Activated T-helper 1 cell treated with anti-CD3 and anti-CD28 coated beads, Interleukin-2, amount 50 U/mL, for 16 hours (primary cell): ENCODE measurements at regions not wholly inside any gene's neighbourhood (a gene's known extent, or its start where the extent isn't known, plus 50 kb on each side); places are given as distances from the start of the nearest gene placed in this dataset.

Experiments used
- DNase-seq, 2 donors: peaks; one replicate each; pipeline ENCODE4 v3.0.0-alpha.2; 2020; ENCODE audit warnings: low read depth in 1 of 2, low spot score in 1 of 2

DNA sequence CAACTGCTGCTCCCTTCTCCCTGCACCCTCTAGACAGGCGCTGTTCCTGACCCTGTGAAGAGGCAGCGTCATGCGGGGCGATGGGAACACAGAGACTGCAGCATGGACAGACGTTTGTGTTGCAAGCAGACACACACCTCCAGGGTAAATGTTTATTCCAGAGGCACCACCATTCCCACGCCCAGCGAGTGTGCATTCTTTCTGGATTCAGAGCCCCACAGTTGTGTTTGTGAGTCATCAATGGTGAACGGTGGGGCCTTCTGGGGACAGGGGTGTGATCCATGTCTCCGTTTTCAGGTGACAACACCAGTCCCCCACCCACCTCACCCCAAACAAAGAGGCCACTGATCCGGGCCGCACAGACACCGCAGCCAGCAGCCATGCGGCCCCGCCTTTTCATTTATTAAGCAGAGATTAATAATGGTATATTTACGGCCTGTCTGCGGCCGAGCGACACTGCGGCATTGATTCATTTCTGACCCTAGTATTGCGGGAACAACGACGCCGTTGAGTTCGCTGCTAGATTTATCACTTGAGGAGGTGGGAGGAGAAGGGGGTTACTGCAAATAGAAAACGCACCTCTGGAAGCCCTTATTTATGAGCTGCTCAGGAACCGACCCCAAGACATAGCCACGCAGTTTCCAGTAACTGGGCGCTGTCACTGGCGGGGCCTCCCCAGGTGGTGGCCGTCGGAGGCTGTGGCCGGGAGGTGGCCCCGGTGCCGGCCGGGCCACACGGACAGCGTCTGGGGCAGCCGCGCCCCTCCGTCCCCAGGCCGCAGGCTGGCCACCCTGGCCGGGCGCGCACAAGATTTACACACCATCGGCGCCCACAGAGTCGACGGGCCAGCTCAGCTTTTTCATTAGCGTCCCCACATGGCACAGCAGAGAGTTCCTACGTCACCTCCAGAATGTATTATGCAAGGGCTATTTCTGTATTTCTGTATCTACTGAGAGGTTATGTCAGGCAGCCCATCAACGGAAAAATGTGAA, 367.6 kb downstream of the THBS2 start:
- DNase-seq, result no peak

DNA sequence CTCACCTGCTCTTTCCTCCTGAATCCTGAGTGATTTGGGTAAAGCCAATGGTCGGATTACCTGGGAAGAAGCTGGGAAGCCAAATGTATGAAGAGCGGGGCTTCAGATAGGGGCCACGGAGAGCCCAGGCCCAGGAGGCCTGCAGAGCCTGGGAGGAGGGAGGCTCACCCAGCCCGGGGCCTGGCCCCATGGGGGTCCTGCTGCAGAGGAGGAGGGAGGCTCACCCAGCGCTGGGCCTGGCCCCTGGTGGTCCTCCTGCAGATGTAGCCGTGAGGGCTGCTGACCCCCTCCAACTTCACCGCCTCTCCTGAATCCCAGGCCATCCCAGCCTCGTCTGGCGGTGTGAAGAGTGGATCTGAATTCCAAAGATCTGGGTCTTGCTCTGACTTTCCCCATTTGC, 368.4 kb downstream of the THBS2 start:
- no peak for DNase-seq

DNA sequence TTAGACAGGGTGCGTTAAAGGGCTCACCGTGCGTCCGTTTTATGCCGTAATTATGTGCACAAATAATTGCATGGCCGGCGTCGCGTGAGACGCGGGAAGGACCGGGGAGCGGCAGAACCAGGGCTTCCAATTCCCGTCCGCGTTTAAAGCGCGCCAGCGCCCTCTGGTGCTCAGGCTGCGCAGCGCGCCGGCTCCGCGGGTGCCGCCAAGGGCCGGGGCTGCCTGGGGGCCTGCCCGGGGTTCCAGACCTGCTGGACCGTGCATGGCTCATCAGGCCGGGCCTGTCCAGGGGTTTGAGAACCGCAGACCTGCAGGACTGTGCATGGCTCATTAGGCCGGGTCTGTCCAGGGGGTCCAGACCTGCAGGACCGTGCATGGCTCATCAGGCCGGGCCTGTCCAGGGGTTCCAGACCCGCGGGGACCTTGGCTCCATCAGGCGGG, 369.0 kb downstream of the THBS2 start:
- peak; percentile 66 to 68 for DNase-seq

DNA sequence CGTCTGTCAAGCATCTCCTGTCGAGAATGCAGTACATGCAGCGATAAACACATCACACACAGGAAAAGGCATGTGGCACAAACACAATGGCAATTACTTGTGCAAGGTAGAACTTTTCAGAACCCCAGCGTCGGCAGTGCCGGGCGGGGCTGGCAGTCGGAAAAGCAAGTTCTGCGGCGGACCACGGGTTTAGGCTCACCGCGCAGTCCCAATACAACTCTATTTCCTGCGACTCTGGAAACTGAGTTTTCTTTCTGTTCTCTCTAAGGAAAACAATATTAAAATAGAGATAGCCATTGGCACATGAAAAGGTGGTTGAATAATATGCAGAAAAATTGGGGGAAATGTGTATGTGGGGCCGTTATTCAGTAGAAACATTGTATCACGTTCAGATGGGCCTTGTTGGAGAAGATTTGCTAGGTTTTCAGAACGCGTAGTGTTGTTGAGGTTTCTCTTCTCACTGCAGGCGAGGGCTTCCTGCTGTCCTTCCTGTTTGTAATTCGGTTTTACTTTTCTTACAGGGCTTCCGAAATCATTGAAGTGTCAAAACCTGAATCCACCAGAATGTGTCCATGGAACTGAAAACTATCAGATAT, 369.5 kb downstream of the THBS2 start:
- no peak for DNase-seq

DNA sequence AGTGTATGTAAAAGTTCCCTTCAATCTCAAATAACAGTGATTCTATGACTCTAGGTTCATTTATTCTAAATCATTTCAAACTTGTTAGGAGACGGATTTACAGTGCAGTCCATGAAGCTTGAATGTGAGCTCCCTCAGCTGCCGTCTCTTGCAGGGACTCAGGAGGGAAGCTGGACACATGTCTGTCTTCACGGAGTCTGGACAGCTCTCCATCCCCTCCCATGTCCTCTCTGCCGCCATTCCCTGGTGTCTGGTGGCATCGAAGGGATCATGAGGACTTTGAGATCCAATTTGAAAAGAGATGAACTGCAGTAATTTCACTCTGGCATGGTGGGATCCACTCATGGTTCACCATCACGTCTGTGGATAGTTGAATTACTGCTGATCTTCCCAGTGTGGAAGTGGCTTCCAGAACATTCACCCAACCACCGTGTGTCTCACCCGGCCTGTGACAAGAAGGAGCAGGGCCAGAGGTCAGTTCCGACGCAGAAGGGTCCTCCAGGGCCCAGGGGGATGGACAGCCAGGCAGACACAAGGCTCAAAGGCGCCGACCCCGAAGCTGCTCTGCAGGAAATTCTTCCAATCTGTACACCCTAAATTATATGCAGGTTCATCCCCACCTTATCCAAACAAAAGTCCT, 370.1 kb downstream of the THBS2 start:
- DNase-seq, result no peak

DNA sequence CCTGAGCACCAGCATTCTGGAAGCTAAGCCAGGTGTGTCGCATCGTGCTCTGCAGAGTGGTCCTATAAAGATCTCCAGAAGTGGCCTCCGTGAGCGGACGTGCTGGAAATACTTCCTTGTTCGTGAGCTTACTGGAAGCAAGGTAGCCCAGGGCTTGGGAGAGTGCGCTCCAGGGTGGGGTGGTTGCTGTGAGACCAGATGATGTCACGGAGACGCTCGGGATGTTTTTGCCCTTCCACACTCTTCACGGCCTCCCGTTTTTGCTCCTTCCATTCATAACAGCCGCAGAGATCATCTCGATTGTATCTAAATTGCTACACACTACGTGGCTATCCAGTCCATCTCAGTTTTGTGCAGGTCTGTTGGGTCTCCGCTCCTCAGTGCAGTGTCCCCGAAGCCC, 373.4 kb downstream of the THBS2 start:
- DNase-seq, result no peak

DNA sequence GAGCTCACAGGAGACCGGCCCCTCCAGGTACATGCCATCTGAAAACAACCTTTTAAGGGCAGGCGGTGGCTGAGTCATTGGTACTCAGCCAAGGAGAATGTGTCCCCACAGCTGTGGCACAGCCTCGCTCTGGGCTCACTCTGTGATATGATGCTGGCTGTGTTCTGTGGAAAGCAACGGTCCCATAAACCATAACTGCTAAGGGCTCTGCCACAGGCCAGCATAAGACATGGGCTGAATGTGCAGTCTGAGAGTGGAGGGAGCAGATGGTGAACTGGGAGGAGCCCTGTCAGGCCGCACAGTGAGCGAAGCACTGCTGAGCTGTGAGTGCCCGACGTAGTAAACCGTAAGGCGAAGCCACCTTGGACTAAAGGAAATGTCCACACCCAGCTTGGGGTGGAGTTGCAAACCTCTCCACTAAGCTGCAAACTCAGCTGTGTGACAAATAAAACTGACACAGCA, 375.8 kb downstream of the THBS2 start:
- no peak for DNase-seq

DNA sequence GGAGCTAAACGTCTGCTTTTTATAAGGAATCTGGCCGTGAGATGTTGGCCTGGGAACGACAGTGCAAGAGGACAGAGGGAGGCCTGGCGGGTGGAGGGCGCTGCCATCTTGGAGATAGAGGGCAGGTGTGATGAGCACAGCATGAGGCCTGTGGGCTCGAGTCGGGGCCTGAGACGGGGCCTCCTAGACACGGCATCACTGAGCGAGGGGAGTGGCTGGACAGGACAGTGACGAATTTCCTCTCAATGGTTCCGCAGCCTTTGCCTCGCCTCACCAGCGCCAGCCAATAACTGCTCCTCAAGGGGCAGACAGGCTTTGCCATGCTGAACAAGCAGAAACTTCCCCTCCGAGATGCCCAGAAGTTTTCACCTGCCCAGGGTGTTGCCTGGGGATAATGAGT, 376.7 kb downstream of the THBS2 start:
- no peak for DNase-seq

DNA sequence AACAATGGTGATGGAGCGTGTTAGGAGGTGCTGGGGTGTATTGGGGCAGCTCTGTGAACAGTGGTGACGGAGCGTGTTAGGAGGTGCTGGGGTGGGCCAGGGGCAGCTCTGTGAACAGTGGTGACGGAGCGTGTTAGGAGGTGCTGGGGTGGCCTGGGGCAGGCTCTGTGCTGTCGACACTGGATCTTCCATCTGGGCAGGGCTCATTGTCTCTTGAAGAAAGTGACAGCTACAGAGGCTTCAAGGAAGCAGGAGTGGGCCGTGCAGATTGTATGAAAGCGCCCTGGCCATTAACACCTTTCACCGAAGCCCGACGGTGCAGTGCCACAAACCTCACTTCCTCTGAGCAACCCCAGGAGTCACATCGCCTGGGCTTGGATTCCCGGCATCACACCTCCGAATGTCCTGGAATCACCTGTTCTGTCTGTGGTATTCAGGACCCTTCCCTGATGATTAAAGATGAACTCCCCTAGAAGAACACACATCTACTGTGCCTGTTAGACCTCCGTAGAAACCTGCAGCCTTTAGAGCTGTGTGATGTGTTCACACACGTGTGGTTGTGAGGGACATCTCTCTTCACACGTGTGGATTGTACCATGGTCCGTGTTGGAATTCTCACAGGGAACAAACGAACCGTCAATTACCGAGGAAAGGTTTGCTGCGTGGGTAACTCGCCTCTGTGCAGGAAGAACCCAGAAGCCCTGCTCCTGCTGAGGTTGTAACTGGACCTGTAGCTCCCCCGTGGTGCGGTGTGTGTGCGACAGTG, 377.7 kb downstream of the THBS2 start:
- DNase-seq, result no peak

DNA sequence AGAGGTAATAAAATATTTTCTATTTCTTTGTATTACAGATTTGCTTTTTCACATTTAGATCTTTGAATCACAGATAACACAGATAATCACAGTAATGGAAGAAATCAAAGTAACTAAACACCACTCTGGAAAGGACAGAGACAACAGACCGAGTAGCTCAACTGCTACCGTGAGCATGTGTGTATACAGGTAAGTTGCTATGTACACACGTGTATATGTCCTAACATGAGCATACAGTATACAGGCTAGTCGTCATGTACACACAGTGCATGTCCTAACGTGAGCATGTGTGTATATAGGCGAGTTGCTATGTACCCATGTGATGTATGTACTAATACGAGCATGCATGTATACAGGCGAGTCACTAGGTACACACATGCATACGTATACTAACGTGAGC, 379.0 kb downstream of the THBS2 start:
- no peak for DNase-seq

DNA sequence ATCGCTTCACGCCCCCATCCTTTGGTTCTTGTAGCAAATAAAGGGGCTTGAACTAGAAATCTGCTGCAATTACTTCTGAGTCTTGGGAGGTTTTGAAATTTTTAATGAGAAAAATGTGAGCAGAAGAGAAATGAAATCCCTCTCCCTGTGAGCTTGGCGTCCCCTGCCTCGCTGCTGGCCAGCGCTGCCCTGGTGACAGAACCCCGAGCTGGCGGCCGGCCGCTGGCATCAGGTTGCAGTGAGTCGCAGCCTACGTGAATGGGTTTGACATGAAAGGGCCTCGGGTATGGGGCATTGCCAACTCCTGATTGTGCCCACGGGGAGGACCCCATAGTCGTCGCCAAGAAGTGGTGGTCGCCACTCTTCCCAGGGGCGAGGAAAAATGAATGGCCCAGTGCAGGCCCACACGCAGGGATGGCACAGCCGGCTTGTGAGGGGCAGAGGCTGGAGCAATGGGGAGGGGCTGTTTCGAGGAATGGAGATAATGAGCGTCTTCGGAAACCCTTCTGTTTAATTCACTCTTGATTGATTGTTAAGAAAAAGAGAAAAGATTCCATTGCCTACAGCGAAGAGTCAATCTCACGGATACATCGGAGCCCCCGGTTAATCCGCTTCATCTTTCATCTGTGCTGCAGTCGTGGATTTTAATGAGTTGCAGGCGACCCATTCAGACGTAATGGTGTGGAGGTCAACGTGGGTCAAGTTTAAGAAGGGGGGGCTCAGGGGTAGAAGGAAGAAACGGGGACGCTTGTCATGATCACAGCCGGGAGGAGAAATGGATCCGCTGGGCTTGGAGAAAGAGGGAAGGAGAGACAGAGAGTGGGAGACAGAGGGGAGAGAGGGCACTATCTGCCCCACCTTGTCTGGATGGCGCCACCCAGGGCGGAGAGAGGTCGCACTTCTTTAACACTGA, 380.1 kb downstream of the THBS2 start:
- DNase-seq, result no peak

DNA sequence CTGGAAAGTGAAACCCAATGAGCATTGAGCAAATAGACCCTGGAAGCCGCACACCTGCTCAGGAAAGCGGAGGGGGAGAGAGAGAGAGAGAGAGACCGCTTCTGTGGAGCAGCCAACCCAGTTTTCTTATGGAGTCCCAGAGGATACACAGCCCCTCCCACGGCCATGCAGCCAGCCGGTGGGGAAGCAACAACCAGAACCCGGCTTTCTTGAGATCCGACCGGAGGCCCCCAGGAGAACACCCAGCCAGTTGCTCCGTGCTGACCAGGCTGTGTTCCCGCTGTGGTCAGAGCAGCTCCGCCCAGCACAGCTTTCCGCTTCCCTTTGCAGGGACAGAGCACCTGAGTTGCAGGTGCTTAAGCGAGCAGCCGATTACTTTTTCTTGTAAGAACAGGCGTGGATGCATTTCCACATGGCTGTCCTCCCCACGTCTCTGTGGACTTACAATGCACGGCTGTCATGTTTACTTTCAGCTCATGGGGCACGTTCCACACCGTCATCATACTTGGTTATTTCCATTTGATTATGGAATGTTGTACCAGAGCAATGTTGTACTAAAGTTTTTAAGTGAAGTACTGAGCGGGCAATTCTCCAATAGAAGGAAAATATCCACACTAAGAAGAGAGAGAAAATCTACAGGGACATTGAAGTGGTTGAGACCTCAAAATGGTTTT, 381.9 kb downstream of the THBS2 start:
- DNase-seq, result no peak

DNA sequence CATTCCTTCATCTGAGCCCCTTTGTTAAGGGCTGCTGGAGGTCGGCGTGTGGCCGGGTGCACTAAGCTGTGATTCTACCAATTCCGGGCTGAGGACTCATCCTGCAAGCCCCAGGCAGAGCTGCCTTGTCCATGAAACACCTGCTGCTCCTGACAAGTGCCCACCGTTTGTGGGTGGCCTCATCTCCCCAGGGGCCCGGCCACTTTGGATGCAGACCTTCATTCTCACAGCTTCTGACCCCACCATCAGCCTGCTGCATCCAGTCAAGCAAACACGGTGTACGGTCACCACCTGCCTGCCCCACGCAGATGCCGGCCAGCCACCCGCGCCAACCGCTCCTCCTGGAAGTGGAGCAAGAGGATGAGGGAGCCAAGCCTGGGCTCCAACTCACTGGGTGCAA, 382.7 kb downstream of the THBS2 start:
- no peak for DNase-seq

DNA sequence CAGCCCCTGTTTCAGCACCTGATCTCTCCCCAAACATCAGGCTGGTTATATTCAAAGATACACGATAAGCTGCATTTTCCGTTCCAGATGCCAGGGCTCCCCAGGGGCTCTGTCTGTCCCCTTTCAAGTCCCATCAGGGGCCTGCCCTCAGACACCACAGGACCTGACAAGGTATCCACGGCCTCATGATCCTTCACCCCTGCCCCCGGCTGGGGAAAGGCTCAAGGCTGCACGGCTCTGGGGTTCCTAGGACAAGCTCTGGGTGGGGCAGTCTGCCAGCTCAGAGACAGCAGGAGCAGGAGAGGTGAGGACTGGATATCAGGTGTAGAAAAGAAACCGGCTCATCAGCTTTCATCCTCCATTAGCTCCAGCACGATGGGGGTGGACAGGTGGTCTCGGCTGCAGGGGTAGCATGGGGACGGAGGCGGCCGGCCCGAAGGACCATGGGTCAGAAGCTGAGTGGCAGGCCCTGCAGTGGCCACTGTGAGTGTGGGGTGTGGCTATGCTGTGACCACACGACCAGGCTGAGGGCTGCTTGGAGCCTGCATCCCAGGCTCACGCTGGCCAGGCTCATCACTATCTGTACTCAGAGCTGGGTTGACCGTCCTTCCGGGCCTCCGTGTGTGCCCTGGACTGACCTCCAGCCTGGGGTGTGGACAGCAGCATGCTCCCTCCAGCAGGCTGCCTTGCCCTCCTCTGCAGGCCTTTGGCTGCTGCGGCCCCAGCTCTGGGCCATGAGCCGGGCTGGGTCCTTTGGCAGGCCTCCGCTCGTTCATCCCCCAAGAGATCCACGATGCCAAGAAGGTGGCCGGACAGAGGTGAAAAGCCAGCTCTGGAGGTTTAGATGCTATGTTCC, 386.2 kb downstream of the THBS2 start:
- no peak for DNase-seq

DNA sequence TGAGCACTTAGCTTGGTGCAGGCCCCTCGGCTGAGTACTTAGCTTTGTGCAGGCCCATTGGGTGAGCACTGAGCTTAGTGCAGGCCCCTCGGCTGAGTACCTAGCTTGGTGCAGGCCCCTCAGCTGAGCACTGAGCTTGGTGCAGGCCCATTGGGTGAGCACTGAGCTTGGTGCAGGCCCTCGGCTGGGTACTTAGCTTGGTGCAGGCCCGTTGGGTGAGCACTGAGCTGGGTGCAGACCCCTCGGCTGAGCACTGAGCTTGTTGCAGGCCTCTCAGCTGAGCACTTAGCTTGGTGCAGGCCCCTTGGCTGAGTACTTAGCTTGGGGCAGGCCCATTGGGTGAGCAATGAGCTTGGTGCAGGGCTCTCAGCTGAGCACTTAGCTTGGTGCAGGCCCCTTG, 387.1 kb downstream of the THBS2 start:
- no peak for DNase-seq

DNA sequence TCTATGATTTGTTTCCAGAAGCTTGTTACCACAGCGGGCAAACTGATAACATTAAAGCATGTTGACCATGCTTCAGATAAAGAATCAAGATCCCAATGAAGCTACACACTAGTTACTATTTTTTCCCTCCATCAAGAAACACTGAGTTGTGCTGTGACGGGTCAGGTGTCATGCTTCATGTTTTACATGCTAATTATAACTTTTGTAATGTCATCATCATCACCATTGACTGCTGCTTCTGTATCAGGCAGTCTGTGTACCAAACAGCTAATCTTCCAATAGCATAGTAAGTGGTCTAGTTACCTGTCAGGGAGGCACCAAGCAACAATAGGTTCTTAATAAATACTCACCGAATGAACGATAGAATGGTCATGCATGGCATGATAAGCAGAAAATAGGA, 388.1 kb downstream of the THBS2 start:
- DNase-seq, result no peak

DNA sequence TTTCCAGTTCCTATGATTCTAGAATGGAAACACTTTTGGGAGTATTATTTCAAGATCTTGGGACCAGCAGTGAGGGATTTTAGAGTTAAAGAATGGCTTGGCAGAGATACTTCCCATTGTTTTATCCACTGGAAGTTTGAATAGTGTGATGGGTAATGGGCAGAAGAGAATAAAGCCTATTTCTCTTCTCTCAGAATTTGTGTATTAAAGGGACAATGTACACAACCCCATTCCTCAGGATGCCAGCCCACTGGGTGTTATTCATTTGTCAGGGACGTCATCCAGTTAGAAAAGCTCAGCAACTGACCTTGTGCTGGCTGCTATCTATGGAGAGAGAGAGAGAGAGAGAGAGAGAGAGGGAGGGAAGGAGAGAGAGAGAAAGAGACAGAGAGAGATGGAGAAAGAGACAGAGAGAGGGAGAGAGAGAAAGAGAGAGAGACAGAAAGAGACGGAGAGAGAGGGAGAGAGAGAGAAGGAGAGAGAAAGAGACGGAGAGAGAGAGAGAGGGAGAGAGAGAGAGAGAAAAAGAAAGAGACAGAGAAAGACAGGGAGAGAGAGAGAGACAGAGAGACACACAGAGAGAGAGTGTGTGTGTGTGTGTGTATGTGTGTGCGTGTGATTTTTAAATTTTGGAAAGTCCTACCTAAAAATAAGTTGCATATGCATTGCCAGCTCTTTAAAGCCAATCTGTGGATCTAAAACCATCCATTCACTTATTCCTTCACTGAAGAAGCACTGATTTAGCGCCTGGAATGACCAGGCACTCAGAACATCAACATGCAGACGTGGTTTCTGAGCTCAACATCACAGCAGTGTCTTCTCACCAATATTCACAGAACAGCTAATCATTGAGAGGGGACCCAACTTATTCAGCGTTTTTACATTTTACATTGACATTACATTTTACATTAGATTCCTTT, 388.8 kb downstream of the THBS2 start:
- DNase-seq, result no peak

DNA sequence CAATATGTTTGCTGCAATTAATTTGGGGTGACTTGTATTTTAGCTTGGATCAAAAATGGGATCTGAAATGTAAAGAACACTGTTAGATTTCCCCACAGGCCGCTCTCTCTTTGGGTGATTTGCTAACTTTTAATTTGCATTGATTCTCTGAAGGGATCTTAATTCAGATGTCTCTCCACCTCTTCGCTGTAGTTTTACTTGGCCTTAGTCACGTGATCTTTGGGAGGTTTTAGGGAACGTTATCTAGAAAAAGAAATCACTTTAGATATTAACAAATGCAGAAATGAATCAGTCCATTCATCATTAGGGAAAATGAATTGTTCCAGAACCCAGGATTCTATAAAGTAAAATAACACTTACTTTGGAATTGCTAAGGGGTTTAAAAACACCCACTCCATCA, 390.2 kb downstream of the THBS2 start:
- DNase-seq, result no peak
